ENCODE measurements at regions not wholly inside any gene's neighbourhood (a gene's known extent, or its start where the extent isn't known, plus 50 kb on each side); places are given as distances from the start of the nearest gene placed in this dataset.

GRCh38 chr4:60656171-60656570 is 544.0 kb upstream of the ADGRL3 start:
- no peak for DNase-seq (ENCODE audit: low spot score)

More at GRCh38 chr4:60656171-60656570, 544.0 kb upstream of the ADGRL3 start:
- H3K4me3 ChIP-seq (replicated peaks in 1 of 3; ENCODE audit: insufficient read depth in 1 of 3, low read depth in 2 of 3, low read length in 3 of 3): no peak overlapping the region
- ChIA-PET CTCF (ENCODE audit: low intra/inter-chr PET ratio, low total read pairs) (no interaction called here), POLR2A (no interaction called here)
- H3K4me1 ChIP-seq (ENCODE audit: insufficient read depth, low read length): no peaks in the 10 kb centered on the region
- no peak overlapping the region for H3K9ac ChIP-seq (ENCODE audit: insufficient read depth, low read depth, low read length)
- BruUV-seq (replicated peaks): no TSS peak
- ATAC-seq (no peak), FAIRE-seq (no peak)
- in situ Hi-C loops (cut with HindIII; ENCODE audit: extremely low pct_ligation_motif_present, low pct_unique_long_range_greater_than_20kb): no loop called here
- no peak overlapping the region for H3K4me2 ChIP-seq (ENCODE audit: low read depth, low read length)
- H3K79me2 ChIP-seq (ENCODE audit: insufficient read depth, low read length): no peaks in the 10 kb centered on the region
- 29% methylated on average over 3 of the region's 3 CpGs for whole genome bisulfite sequencing (ENCODE audit: low lambda C conversion rate)
- intact Hi-C loops (cut with micrococcal nuclease; ENCODE audit: unreplicated experiment): no loop called here
- no peak overlapping the region for H2AFZ ChIP-seq (ENCODE audit: low read length)
- H3K27ac ChIP-seq (ENCODE audit: extremely low read length, insufficient read depth, low read length): no peak overlapping the region
- TF ChIP-seq ZNF414 (CRISPR knock-in tag; IDR thresholded peaks at IDR 0.05): no peak
- TF ChIP-seq BCL6 (CRISPR knock-in tag; IDR thresholded peaks at IDR 0.05): no peak
- no peak for TF ChIP-seq STAT6 (CRISPR knock-in tag; IDR thresholded peaks at IDR 0.05; ENCODE audit: borderline replicate concordance)
- TF ChIP-seq SOX5 (CRISPR knock-in tag; IDR thresholded peaks at IDR 0.05; ENCODE audit: borderline replicate concordance): no peak
- no peak for TF ChIP-seq ISL2 (CRISPR knock-in tag; IDR thresholded peaks at IDR 0.05)
- TF ChIP-seq THAP8 (CRISPR knock-in tag; IDR thresholded peaks at IDR 0.05; ENCODE audit: borderline replicate concordance): no peak
- TF ChIP-seq GABPB1 (CRISPR knock-in tag; IDR thresholded peaks at IDR 0.05): no peak
- no peak for TF ChIP-seq SMARCE1 (IDR thresholded peaks at IDR 0.05; ENCODE audit: borderline replicate concordance)
- TF ChIP-seq POLR2AphosphoS5 (IDR thresholded peaks at IDR 0.05; ENCODE audit: low read depth, low read length): no peak
- TF ChIP-seq CREM (IDR thresholded peaks at IDR 0.05): no peak
- TF ChIP-seq CREM (CRISPR knock-in tag; IDR thresholded peaks at IDR 0.05): no peak
- no peak for TF ChIP-seq DMTF1 (CRISPR knock-in tag; IDR thresholded peaks at IDR 0.05)
- no peak for TF ChIP-seq ZNF720 (CRISPR knock-in tag; IDR thresholded peaks at IDR 0.05)
- no peak for TF ChIP-seq NR2C2 (CRISPR knock-in tag; IDR thresholded peaks at IDR 0.05; ENCODE audit: borderline replicate concordance)
- TF ChIP-seq NFIB (CRISPR knock-in tag; IDR thresholded peaks at IDR 0.05; ENCODE audit: borderline replicate concordance): no peak
- no peak for TF ChIP-seq ZBTB43 (CRISPR knock-in tag; conservative IDR thresholded peaks at IDR 0.05)
- TF ChIP-seq ZNF274 (CRISPR knock-in tag; IDR thresholded peaks at IDR 0.05): no peak
- TF ChIP-seq MTERF4 (CRISPR knock-in tag; IDR thresholded peaks at IDR 0.05): no peak
- H3K27me3 ChIP-seq (ENCODE audit: control insufficient read depth in 1 of 2, insufficient read depth in 2 of 2, low read length in 2 of 2): no peaks in the 10 kb centered on the region
- H4K20me1 ChIP-seq (ENCODE audit: insufficient read depth, low read length): no peaks in the 10 kb centered on the region
- H3K36me3 ChIP-seq (replicated peaks in 1 of 2; ENCODE audit: control insufficient read depth in 1 of 2, insufficient read depth in 2 of 2, low read length in 2 of 2): no peaks in the 10 kb centered on the region
- no peaks in the 10 kb centered on the region for H3K9me3 ChIP-seq (ENCODE audit: low read length)
